ENCODE measurements at regions not wholly inside any gene's neighbourhood (a gene's known extent, or its start where the extent isn't known, plus 50 kb on each side); places are given as distances from the start of the nearest gene placed in this dataset.

DNA sequence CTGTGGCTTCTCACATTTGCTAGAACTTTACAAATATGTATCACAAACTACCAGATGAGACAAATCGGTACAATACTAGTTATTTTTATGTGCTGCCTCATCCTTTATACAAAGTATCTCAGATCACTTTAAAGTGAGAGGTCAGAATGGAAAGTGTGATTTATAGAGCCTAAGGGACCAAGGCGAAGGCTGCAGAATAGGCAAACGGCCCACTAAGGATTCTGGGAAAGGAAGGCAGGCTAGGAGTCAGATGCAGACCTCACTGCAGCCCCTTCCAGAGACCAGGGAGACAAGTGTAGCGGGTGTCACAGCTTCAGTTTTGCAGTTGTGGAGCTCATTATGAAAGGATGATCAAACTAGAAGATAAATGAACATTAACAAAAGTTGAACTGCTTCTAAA is 190.6 kb downstream of the HIBADH start:
- no peak for DNase-seq (ENCODE audit: low read depth in 1 of 2, low spot score in 1 of 2)
- Histone ChIP-seq H3K4me3 (replicated peaks; ENCODE audit: insufficient read depth, low read length) (no peak overlapping the region), H3K27me3 (ENCODE audit: insufficient read depth, poor library complexity, severe bottlenecking) (peaks cover 5% of the 10 kb centered on the region), H3K27ac (replicated peaks) (no peak overlapping the region)
- TF ChIP-seq, protein P1, sequence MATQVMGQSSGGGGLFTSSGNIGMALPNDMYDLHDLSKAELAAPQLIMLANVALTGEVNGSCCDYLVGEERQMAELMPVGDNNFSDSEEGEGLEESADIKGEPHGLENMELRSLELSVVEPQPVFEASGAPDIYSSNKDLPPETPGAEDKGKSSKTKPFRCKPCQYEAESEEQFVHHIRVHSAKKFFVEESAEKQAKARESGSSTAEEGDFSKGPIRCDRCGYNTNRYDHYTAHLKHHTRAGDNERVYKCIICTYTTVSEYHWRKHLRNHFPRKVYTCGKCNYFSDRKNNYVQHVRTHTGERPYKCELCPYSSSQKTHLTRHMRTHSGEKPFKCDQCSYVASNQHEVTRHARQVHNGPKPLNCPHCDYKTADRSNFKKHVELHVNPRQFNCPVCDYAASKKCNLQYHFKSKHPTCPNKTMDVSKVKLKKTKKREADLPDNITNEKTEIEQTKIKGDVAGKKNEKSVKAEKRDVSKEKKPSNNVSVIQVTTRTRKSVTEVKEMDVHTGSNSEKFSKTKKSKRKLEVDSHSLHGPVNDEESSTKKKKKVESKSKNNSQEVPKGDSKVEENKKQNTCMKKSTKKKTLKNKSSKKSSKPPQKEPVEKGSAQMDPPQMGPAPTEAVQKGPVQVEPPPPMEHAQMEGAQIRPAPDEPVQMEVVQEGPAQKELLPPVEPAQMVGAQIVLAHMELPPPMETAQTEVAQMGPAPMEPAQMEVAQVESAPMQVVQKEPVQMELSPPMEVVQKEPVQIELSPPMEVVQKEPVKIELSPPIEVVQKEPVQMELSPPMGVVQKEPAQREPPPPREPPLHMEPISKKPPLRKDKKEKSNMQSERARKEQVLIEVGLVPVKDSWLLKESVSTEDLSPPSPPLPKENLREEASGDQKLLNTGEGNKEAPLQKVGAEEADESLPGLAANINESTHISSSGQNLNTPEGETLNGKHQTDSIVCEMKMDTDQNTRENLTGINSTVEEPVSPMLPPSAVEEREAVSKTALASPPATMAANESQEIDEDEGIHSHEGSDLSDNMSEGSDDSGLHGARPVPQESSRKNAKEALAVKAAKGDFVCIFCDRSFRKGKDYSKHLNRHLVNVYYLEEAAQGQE (IDR thresholded peaks at IDR 0.05; ENCODE audit: insufficient replicate concordance, low read depth) = no peak
- TF ChIP-seq POLR2AphosphoS5 (IDR thresholded peaks at IDR 0.05; ENCODE audit: low read depth) (no peak), GABPA (IDR thresholded peaks at IDR 0.05; ENCODE audit: low read depth) (no peak), SPI1 (IDR thresholded peaks at IDR 0.05; ENCODE audit: borderline replicate concordance, low read depth) (no peak)
- TF ChIP-seq, protein P2, sequence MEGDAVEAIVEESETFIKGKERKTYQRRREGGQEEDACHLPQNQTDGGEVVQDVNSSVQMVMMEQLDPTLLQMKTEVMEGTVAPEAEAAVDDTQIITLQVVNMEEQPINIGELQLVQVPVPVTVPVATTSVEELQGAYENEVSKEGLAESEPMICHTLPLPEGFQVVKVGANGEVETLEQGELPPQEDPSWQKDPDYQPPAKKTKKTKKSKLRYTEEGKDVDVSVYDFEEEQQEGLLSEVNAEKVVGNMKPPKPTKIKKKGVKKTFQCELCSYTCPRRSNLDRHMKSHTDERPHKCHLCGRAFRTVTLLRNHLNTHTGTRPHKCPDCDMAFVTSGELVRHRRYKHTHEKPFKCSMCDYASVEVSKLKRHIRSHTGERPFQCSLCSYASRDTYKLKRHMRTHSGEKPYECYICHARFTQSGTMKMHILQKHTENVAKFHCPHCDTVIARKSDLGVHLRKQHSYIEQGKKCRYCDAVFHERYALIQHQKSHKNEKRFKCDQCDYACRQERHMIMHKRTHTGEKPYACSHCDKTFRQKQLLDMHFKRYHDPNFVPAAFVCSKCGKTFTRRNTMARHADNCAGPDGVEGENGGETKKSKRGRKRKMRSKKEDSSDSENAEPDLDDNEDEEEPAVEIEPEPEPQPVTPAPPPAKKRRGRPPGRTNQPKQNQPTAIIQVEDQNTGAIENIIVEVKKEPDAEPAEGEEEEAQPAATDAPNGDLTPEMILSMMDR (IDR thresholded peaks at IDR 0.05; ENCODE audit: insufficient read depth, low read length) = no peak

Measured in HL-60 (cell line).